Brain microvascular endothelial cell (primary cell): ENCODE measurements at regions not wholly inside any gene's neighbourhood (a gene's known extent, or its start where the extent isn't known, plus 50 kb on each side); places are given as distances from the start of the nearest gene placed in this dataset.

Experiments used
- DNase-seq: peaks from one replicate; pipeline ENCODE4 v3.0.0-alpha.2; 2020
- H3K27ac ChIP-seq: fragments of 250-450 bp; sonication (Bioruptor Pico); 2 replicates; pipeline ENCODE4 v1.5.1; 2020; ENCODE audit warnings: mild to moderate bottlenecking, moderate library complexity
- H3K27me3 ChIP-seq: fragments of 250-450 bp; sonication (Bioruptor Pico); replicated peaks from 2 replicates; pipeline ENCODE4 v1.5.1; 2020; ENCODE audit warnings: mild to moderate bottlenecking
- H3K36me3 ChIP-seq: fragments of 250-450 bp; sonication (Bioruptor Pico); replicated peaks from 2 replicates; pipeline ENCODE4 v1.5.1; 2020; ENCODE audit warnings: mild to moderate bottlenecking
- H3K4me3 ChIP-seq: 2 replicates; pipeline ENCODE4 v1.5.1; 2011; ENCODE audit warnings: low read depth, mild to moderate bottlenecking, control low read depth, low read length, moderate library complexity
- in situ Hi-C: cut with HindIII; loops from 2 replicates; pipeline ENCODE4 v1.10.0; 2017; ENCODE audit warnings: low sequenced_read_pairs, low pct_ligation_motif_present
- TF ChIP-seq, protein P1 (sequence below): IDR thresholded peaks from 2 replicates; pipeline ENCODE4 v1.5.1; 2011; ENCODE audit warnings: low read depth, mild to moderate bottlenecking, moderate library complexity, low read length, control low read depth, inconsistent platforms; ENCODE audit errors: missing control alignments

DNA sequence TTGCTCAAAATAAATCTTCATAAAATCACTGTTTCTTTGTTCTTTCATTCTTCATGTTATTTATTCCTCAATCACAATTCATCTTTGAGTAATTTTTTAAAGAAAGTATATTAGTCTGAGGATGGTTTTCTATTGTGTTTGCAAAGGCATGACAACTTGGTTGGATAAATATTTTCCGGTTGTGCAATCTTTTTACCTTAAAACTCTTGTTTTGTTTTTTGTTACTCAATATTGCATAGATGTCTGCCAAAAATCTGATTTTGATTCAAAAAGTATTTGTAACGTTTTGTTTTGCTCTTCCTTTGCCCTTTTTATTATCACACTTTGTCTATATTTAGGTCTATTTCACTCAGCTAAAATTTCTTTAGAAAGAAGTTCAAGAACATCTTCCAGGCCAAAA is 86.2 kb upstream of the SYT1 start:
- in situ Hi-C loops = no loop called here
- no peak overlapping the region for H3K4me3 ChIP-seq
- H3K27me3 ChIP-seq = no peaks in the 10 kb centered on the region
- TF ChIP-seq, protein P1, sequence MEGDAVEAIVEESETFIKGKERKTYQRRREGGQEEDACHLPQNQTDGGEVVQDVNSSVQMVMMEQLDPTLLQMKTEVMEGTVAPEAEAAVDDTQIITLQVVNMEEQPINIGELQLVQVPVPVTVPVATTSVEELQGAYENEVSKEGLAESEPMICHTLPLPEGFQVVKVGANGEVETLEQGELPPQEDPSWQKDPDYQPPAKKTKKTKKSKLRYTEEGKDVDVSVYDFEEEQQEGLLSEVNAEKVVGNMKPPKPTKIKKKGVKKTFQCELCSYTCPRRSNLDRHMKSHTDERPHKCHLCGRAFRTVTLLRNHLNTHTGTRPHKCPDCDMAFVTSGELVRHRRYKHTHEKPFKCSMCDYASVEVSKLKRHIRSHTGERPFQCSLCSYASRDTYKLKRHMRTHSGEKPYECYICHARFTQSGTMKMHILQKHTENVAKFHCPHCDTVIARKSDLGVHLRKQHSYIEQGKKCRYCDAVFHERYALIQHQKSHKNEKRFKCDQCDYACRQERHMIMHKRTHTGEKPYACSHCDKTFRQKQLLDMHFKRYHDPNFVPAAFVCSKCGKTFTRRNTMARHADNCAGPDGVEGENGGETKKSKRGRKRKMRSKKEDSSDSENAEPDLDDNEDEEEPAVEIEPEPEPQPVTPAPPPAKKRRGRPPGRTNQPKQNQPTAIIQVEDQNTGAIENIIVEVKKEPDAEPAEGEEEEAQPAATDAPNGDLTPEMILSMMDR = no peak
- H3K36me3 ChIP-seq = no peaks in the 10 kb centered on the region
- no peak for DNase-seq
- H3K27ac ChIP-seq = no peak overlapping the region

DNA sequence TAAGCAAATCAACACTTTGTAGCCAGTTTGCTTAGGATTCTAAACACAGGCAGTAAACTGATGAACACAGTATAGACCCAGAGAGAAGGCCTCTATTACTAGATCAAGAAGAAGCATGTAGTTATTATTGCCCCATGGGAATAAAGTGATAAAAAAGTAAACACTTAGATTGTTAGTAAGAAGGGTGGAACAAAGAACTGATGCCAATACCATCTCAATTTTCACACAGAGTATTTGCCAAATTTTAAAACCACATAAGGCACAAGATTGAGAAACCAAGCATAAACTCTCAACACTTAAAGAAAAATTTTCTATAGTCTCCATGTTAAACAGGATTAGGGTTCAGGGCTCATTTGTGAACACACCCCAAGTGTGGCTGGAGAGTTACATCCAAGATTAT is 77.0 kb upstream of the SYT1 start:
- TF ChIP-seq, protein P1 = no peak
- in situ Hi-C loops = no loop called here
- Histone ChIP-seq H3K27ac (no peak overlapping the region), H3K27me3 (no peaks in the 10 kb centered on the region), H3K4me3 (no peak overlapping the region), H3K36me3 (no peaks in the 10 kb centered on the region)
- DNase-seq = no peak

DNA sequence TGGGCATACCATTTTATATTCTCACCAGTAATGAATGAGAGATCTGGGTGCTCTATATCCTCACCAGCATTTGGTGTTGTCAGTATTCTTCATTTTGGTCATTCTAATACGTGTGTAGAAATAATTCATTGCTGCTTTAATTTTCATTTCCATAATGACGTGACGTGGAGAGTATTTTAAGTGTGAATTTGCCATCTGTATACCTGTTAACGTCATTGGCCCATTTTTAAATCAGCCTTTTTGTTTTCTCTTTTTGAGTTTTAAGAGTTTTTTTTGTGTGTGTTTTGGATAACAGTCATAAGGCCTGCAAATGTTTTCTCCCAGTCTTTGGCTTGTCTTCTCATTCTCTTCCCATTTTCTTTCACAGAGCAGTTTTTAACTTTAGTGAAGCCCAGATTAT is 74.4 kb upstream of the SYT1 start:
- DNase-seq = no peak
- no peaks in the 10 kb centered on the region for H3K36me3 ChIP-seq
- no peak overlapping the region for H3K27ac ChIP-seq
- in situ Hi-C loops = no loop called here
- no peaks in the 10 kb centered on the region for H3K27me3 ChIP-seq
- no peak overlapping the region for H3K4me3 ChIP-seq
- TF ChIP-seq, protein P1 = no peak

DNA sequence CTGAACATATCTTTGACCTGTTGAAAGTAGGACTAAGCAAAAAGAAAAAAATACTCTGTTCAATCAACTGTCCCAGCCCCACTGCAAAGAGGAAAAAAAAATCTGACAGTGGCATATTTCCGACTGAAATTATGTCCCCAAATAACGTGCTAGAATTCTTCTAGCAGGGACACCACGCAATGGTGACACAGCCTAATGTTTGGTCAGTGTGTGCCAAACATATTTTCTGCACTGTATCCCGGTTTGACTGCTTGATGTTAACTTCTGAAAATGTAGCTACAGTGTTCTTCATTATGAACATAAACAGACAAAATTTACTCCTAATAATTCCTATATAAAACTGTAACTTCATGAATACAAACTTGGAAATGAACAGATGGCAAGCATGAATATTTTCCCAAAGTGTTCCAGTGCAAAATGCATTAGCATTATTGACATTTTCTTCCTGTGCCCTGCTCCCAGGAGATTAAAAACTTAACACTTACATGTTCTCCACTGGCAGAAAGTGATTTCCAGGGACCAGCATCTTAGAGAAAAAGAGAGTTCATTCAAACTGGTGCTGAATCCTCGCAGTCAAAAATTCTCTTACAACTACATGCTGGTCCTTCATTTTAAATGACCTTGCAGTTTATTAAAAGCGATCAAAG is 72.4 kb upstream of the SYT1 start:
- in situ Hi-C loops = no loop called here
- TF ChIP-seq, protein P1 = no peak
- no peak overlapping the region for H3K27ac ChIP-seq
- H3K27me3 ChIP-seq = no peaks in the 10 kb centered on the region
- H3K4me3 ChIP-seq = no peak overlapping the region
- DNase-seq = no peak
- H3K36me3 ChIP-seq = no peaks in the 10 kb centered on the region

DNA sequence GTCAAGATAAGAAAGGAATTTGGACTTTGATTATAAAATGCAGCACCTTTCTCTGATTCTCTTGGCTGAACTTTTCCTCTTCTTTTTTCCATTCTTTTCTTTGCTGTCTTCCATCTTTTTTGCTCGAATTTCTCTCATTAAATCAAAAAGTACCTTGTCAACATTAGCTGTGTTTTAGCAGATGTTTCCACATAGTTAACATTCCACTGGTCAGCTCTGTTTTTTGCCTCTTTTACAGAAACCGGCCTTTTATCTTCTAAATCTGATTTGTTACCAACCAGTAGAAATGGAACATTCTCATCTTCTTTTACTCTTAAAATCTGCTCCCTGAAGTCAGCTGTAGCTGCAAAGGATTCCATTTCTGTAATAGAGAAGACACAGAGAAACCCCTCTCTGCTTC is 71.1 kb upstream of the SYT1 start:
- DNase-seq = no peak
- in situ Hi-C loops = no loop called here

More for the DNA sequence above, 71.1 kb upstream of the SYT1 start:
- TF ChIP-seq, protein P1 = no peak
- Histone ChIP-seq H3K27ac (no peak overlapping the region), H3K27me3 (no peaks in the 10 kb centered on the region), H3K36me3 (no peaks in the 10 kb centered on the region), H3K4me3 (no peak overlapping the region)
